H9 (cell line): ENCODE measurements at regions not wholly inside any gene's neighbourhood (a gene's known extent, or its start where the extent isn't known, plus 50 kb on each side); places are given as distances from the start of the nearest gene placed in this dataset.
A peak's percentile ranks its signal among the peaks of the same experiment; 100 is the strongest.

Experiments
- DNase-seq: peaks from one replicate; pipeline ENCODE4 v3.0.0-alpha.2; 2017
- H2AFZ ChIP-seq: one replicate; pipeline ENCODE4 v1.6.1; 2013; ENCODE audit warnings: mild to moderate bottlenecking, low read length, control low read depth, moderate library complexity
- H2AK5ac ChIP-seq: 2 replicates; pipeline ENCODE4 v1.6.1; 2013; ENCODE audit warnings: low read length, control low read depth, mixed read lengths; ENCODE audit not compliant: insufficient read length
- H2BK120ac ChIP-seq: one replicate; pipeline ENCODE4 v1.6.1; 2013; ENCODE audit warnings: low read depth, mild to moderate bottlenecking, low read length, control low read depth, inconsistent platforms; ENCODE audit not compliant: poor library complexity, severe bottlenecking
- H2BK12ac ChIP-seq: 2 replicates; pipeline ENCODE4 v1.6.1; 2013; ENCODE audit warnings: low read length, control low read depth, mixed read lengths, low read depth; ENCODE audit not compliant: insufficient read length
- H2BK15ac ChIP-seq: 2 replicates; pipeline ENCODE4 v1.6.1; 2013; ENCODE audit warnings: low read depth, low read length, control low read depth
- H2BK20ac ChIP-seq: one replicate; pipeline ENCODE4 v1.6.1; 2013; ENCODE audit warnings: low read depth, mild to moderate bottlenecking, low read length, control low read depth, inconsistent platforms; ENCODE audit not compliant: poor library complexity, severe bottlenecking
- H2BK5ac ChIP-seq: 2 replicates; pipeline ENCODE4 v1.6.1; 2013; ENCODE audit warnings: low read length, control low read depth, mixed read lengths; ENCODE audit not compliant: insufficient read length
- H3K14ac ChIP-seq: 2 replicates; pipeline ENCODE4 v1.6.1; 2013; ENCODE audit warnings: low read length, control low read depth; ENCODE audit not compliant: insufficient read depth
- H3K18ac ChIP-seq: 2 replicates; pipeline ENCODE4 v1.6.1; 2013; ENCODE audit warnings: low read depth, mild to moderate bottlenecking, mixed read lengths, low read length, control low read depth; ENCODE audit not compliant: insufficient read length
- H3K23ac ChIP-seq: 2 replicates; pipeline ENCODE4 v1.6.1; 2013; ENCODE audit warnings: low read length, control low read depth, mixed read lengths, low read depth; ENCODE audit not compliant: insufficient read length
- H3K23me2 ChIP-seq: 2 replicates; pipeline ENCODE4 v1.6.1; 2013; ENCODE audit warnings: low read depth, mild to moderate bottlenecking, mixed read lengths, low read length, control low read depth; ENCODE audit not compliant: insufficient read length, poor library complexity, severe bottlenecking
- H3K27ac ChIP-seq: 2 replicates; pipeline ENCODE4 v1.5.1; 2013; ENCODE audit warnings: low read length, control low read depth, mixed read lengths, low read depth; ENCODE audit not compliant: insufficient read length
- H3K27me3 ChIP-seq: 2 replicates; pipeline ENCODE4 v1.6.1; 2013; ENCODE audit warnings: low read length, control low read depth, inconsistent platforms; ENCODE audit not compliant: insufficient read depth
- H3K4ac ChIP-seq: 2 replicates; pipeline ENCODE4 v1.6.1; 2013; ENCODE audit warnings: low read depth, mild to moderate bottlenecking, control low read depth, inconsistent platforms, low read length, moderate library complexity
- H3K4me1 ChIP-seq: 2 replicates; pipeline ENCODE4 v1.6.1; 2013; ENCODE audit warnings: low read length, control low read depth, inconsistent platforms; ENCODE audit not compliant: insufficient read depth
- H3K4me2 ChIP-seq: 2 replicates; pipeline ENCODE4 v1.6.1; 2013; ENCODE audit warnings: low read length, control low read depth, mixed read lengths; ENCODE audit not compliant: insufficient read length, insufficient read depth
- H3K56ac ChIP-seq: 2 replicates; pipeline ENCODE4 v1.6.1; 2013; ENCODE audit warnings: low read depth, mild to moderate bottlenecking, mixed read lengths, low read length, control low read depth; ENCODE audit not compliant: insufficient read length
- H3K79me1 ChIP-seq: 2 replicates; pipeline ENCODE4 v1.6.1; 2013; ENCODE audit warnings: low read depth, mild to moderate bottlenecking, moderate library complexity, low read length, control low read depth, inconsistent platforms; ENCODE audit not compliant: insufficient read depth, poor library complexity, severe bottlenecking
- H3K79me2 ChIP-seq: 2 replicates; pipeline ENCODE4 v1.6.1; 2013; ENCODE audit warnings: low read length, control low read depth, inconsistent platforms; ENCODE audit not compliant: insufficient read depth
- H3K9ac ChIP-seq: 2 replicates; pipeline ENCODE4 v1.6.1; 2013; ENCODE audit warnings: low read length, control low read depth, mixed read lengths; ENCODE audit not compliant: insufficient read length; ENCODE audit errors: extremely low read depth
- H3K9me3 ChIP-seq: one replicate; pipeline ENCODE4 v1.6.1; 2013; ENCODE audit warnings: low read depth, low read length, inconsistent platforms; ENCODE audit not compliant: control insufficient read depth
- H3T11ph ChIP-seq: one replicate; pipeline ENCODE4 v1.6.1; 2013; ENCODE audit warnings: mild to moderate bottlenecking, low read length, control low read depth, inconsistent platforms
- H4K20me1 ChIP-seq: one replicate; pipeline ENCODE4 v1.6.1; 2013; ENCODE audit not compliant: control insufficient read depth, insufficient read length, insufficient read depth
- H4K5ac ChIP-seq: 2 replicates; pipeline ENCODE4 v1.6.1; 2013; ENCODE audit warnings: low read depth, mild to moderate bottlenecking, mixed read lengths, low read length, control low read depth; ENCODE audit not compliant: insufficient read length
- H4K8ac ChIP-seq: replicated peaks from 2 replicates; pipeline ENCODE4 v1.6.1; 2013; ENCODE audit warnings: low read length, control low read depth, mixed read lengths, low read depth; ENCODE audit not compliant: insufficient read length
- H4K91ac ChIP-seq: 2 replicates; pipeline ENCODE4 v1.6.1; 2013; ENCODE audit warnings: low read depth, mild to moderate bottlenecking, moderate library complexity, mixed read lengths, low read length, control low read depth; ENCODE audit not compliant: insufficient read length
- H3K27ac Mint-ChIP-seq, 3 experiments: 2 replicates in 2 of 3; 3 replicates in 1 of 3; pipeline ENCODE4 v1.8.0; 2020 to 2021; ENCODE audit warnings: mixed read lengths in 3 of 3, mild to moderate bottlenecking in 1 of 3, moderate library complexity in 1 of 3
- H3K27me3 Mint-ChIP-seq: 2 replicates; pipeline ENCODE4 v1.8.0; 2021; ENCODE audit warnings: low read depth, mild to moderate bottlenecking, moderate library complexity, mixed read lengths
- H3K36me3 Mint-ChIP-seq, 3 experiments: 2 replicates in 2 of 3; 3 replicates in 1 of 3; pipeline ENCODE4 v1.8.0; 2020 to 2021; ENCODE audit warnings: low read depth in 3 of 3, mixed read lengths in 3 of 3; ENCODE audit not compliant: insufficient read depth in 1 of 3
- H3K4me1 Mint-ChIP-seq, 2 experiments: 2 replicates each; pipeline ENCODE4 v1.8.0; 2020; ENCODE audit warnings: mixed read lengths in 2 of 2
- H3K4me3 Mint-ChIP-seq, 2 experiments: 2 replicates in 1 of 2; 3 replicates in 1 of 2; pipeline ENCODE4 v1.8.0; 2020 to 2021; ENCODE audit warnings: mild to moderate bottlenecking in 2 of 2, mixed read lengths in 2 of 2, moderate library complexity in 1 of 2
- H3K9me3 Mint-ChIP-seq, 2 experiments: 2 replicates in 1 of 2; 3 replicates in 1 of 2; pipeline ENCODE4 v1.8.0; 2020; ENCODE audit warnings: mild to moderate bottlenecking in 2 of 2, mixed read lengths in 2 of 2, moderate library complexity in 1 of 2
- CTCF ChIP-seq: fragments of 200-600 bp; sonication (generic); conservative IDR thresholded peaks from 3 replicates; pipeline ENCODE4 v1.8.0; 2021; ENCODE audit warnings: antibody characterized with exemption, mild to moderate bottlenecking
- WGBS: extraction: QIAGEN DNeasy Blood & Tissue Kit; methylation state at CpG from one replicate; pipeline ENCODE4 v1.1.7; 2013; ENCODE audit warnings: missing lambda C conversion rate, low lambda C conversion rate, mixed read lengths; ENCODE audit not compliant: insufficient read length; ENCODE audit errors: extremely low coverage; 5-methylcytosine and 5-hydroxymethylcytosine counted together

GRCh38 chr3:170809007-170809974, 60.7 kb downstream of the RPL22L1 start:
- peaks cover 13% of the 10 kb centered on the region for H3K4me1 ChIP-seq
- DNase-seq: peak; percentile 61
- H2AK5ac ChIP-seq: no peak overlapping the region
- no peak overlapping the region for H2AFZ ChIP-seq
- TF ChIP-seq CTCF: peak; percentile 76
- no peak overlapping the region for H3K4me2 ChIP-seq
- H2BK5ac ChIP-seq: no peak overlapping the region
- H4K5ac ChIP-seq: no peak overlapping the region
- no peak overlapping the region for H3K9ac ChIP-seq
- H2BK12ac ChIP-seq: no peak overlapping the region
- no peak overlapping the region for H3T11ph ChIP-seq
- H3K79me2 ChIP-seq: no peaks in the 10 kb centered on the region
- no peaks in the 10 kb centered on the region for H3K23me2 ChIP-seq
- Mint-ChIP-seq H3K36me3 (peaks cover 0 to 3% (median 0%) of the 10 kb centered on the region in 3 experiments; a peak in 1 of 7 replicates), H3K27me3 (peaks cover 10% of the 10 kb centered on the region), H3K4me1 (peaks cover 35 to 39% of the 10 kb centered on the region in 2 experiments), H3K27ac (no peak overlapping the region), H3K9me3 (peaks cover 3 to 4% of the 10 kb centered on the region in 2 experiments; a peak in 3 of 5 replicates), H3K4me3 (no peak overlapping the region)
- H3K56ac ChIP-seq: no peak overlapping the region
- H3K27ac ChIP-seq: no peak overlapping the region
- WGBS: no CpG with 5 or more reads among the region's 14 CpGs
- H3K79me1 ChIP-seq: no peaks in the 10 kb centered on the region
- H3K4ac ChIP-seq: no peak overlapping the region
- no peaks in the 10 kb centered on the region for H3K9me3 ChIP-seq
- no peak overlapping the region for H3K18ac ChIP-seq
- H3K27me3 ChIP-seq: no peaks in the 10 kb centered on the region
- H4K20me1 ChIP-seq: no peaks in the 10 kb centered on the region
- H4K8ac ChIP-seq: no peak overlapping the region
- no peak overlapping the region for H3K23ac ChIP-seq
- no peak overlapping the region for H3K14ac ChIP-seq
- no peak overlapping the region for H2BK120ac ChIP-seq
- no peak overlapping the region for H4K91ac ChIP-seq
- no peak overlapping the region for H2BK15ac ChIP-seq
- no peak overlapping the region for H2BK20ac ChIP-seq
